BE2C (cell line): ENCODE measurements at regions not wholly inside any gene's neighbourhood (a gene's known extent, or its start where the extent isn't known, plus 50 kb on each side); places are given as distances from the start of the nearest gene placed in this dataset.

Experiments
- DNase-seq: peaks from one replicate; pipeline ENCODE4 v3.0.0-alpha.2; 2020
- H3K27me3 ChIP-seq: fragments of 250-450 bp; sonication (Bioruptor Pico); 2 replicates; pipeline ENCODE4 v1.5.1; 2020; ENCODE audit warnings: mild to moderate bottlenecking
- H3K36me3 ChIP-seq: fragments of 250-450 bp; sonication (Bioruptor Pico); 2 replicates; pipeline ENCODE4 v1.5.1; 2020; ENCODE audit warnings: mild to moderate bottlenecking
- H3K4me1 ChIP-seq: fragments of 250-450 bp; sonication (Bioruptor Pico); 2 replicates; pipeline ENCODE4 v1.5.1; 2020
- H3K4me3 ChIP-seq: 2 replicates; pipeline ENCODE4 v1.5.1; 2011; ENCODE audit warnings: low read depth, low read length
- H3K9me3 ChIP-seq: fragments of 250-450 bp; sonication (Bioruptor Pico); 2 replicates; pipeline ENCODE4 v1.5.1; 2020
- TF ChIP-seq, protein P1 (sequence below): IDR thresholded peaks from 2 replicates; pipeline ENCODE4 v1.5.1; 2012; ENCODE audit warnings: mild to moderate bottlenecking, low read depth, low read length

- TF ChIP-seq, protein P1, sequence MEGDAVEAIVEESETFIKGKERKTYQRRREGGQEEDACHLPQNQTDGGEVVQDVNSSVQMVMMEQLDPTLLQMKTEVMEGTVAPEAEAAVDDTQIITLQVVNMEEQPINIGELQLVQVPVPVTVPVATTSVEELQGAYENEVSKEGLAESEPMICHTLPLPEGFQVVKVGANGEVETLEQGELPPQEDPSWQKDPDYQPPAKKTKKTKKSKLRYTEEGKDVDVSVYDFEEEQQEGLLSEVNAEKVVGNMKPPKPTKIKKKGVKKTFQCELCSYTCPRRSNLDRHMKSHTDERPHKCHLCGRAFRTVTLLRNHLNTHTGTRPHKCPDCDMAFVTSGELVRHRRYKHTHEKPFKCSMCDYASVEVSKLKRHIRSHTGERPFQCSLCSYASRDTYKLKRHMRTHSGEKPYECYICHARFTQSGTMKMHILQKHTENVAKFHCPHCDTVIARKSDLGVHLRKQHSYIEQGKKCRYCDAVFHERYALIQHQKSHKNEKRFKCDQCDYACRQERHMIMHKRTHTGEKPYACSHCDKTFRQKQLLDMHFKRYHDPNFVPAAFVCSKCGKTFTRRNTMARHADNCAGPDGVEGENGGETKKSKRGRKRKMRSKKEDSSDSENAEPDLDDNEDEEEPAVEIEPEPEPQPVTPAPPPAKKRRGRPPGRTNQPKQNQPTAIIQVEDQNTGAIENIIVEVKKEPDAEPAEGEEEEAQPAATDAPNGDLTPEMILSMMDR: no peak
- Histone ChIP-seq H3K9me3 (no peaks in the 10 kb centered on the region), H3K36me3 (no peaks in the 10 kb centered on the region), H3K27me3 (no peaks in the 10 kb centered on the region), H3K4me3 (no peak overlapping the region), H3K4me1 (no peaks in the 10 kb centered on the region)
- DNase-seq: no peak
Observed at GRCh38 chr9:78745331-78745730, 448.4 kb downstream of the PSAT1 start.

GRCh38 chr9:78746010-78746409, 449.1 kb downstream of the PSAT1 start:
- no peaks in the 10 kb centered on the region for H3K4me1 ChIP-seq
- no peak for DNase-seq
- no peaks in the 10 kb centered on the region for H3K9me3 ChIP-seq
- TF ChIP-seq, protein P1: no peak
- no peaks in the 10 kb centered on the region for H3K36me3 ChIP-seq
- no peaks in the 10 kb centered on the region for H3K27me3 ChIP-seq
- H3K4me3 ChIP-seq: no peak overlapping the region

DNA sequence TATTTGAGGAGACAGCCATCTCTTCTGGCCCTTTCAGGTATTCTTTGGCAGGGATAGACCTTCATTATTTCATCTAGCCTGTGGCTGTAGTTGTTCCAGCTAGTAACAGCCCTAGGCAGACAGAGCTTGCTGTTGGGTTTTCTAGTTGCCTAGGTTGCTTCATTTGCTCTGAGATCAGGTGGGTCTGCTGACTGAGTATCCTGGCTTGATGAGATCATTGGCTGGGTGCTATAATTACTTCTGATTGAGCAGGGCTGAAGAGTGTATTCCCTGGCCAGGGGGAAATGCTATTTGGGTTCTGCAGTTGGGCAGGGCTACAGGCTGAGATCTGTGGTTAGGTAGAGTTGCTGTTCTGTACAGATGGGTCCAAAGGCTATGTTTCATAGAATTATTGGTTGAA, 456.1 kb downstream of the PSAT1 start:
- Histone ChIP-seq H3K27me3 (no peaks in the 10 kb centered on the region), H3K9me3 (no peaks in the 10 kb centered on the region), H3K36me3 (no peaks in the 10 kb centered on the region), H3K4me1 (no peaks in the 10 kb centered on the region; the same call in 1 of the 2 replicates), H3K4me3 (no peak overlapping the region)
- TF ChIP-seq, protein P1: no peak
- DNase-seq: no peak

GRCh38 chr9:78756813-78757510, 460.0 kb downstream of the PSAT1 start:
- no peaks in the 10 kb centered on the region for H3K36me3 ChIP-seq
- H3K4me3 ChIP-seq: no peak overlapping the region
- H3K9me3 ChIP-seq: no peaks in the 10 kb centered on the region
- H3K4me1 ChIP-seq: no peaks in the 10 kb centered on the region; the same call in 1 of the 2 replicates
- H3K27me3 ChIP-seq: no peaks in the 10 kb centered on the region
- DNase-seq: no peak
- TF ChIP-seq, protein P1: no peak

DNA sequence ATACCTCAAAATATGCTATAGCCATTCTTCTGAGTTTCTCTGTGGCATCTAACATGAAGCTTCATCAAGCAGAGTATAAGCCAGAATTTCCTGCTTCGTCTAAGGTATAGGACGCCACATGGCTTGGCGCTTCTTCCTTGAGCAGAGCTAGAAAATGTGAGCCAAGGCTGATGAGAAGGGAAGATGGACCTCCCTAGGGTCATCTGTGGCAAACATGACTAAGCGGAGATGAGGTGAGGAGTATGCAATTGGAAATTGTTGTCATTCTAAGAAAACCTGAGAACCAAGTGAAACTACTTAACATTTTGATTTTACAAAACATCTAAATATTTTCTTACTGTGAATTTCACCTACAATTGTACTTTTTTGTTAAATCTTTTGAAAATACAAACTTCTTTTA, 466.5 kb downstream of the PSAT1 start:
- Histone ChIP-seq H3K27me3 (no peaks in the 10 kb centered on the region), H3K4me3 (no peak overlapping the region), H3K36me3 (no peaks in the 10 kb centered on the region), H3K9me3 (no peaks in the 10 kb centered on the region), H3K4me1 (no peaks in the 10 kb centered on the region)
- TF ChIP-seq, protein P1: no peak
- DNase-seq: no peak

GRCh38 chr9:78765861-78766260, 468.9 kb downstream of the PSAT1 start:
- Histone ChIP-seq H3K27me3 (no peaks in the 10 kb centered on the region), H3K4me3 (no peak overlapping the region), H3K9me3 (no peaks in the 10 kb centered on the region), H3K4me1 (no peaks in the 10 kb centered on the region), H3K36me3 (no peaks in the 10 kb centered on the region)
- DNase-seq: no peak
- TF ChIP-seq, protein P1: no peak
